NCI-H345 (cell line): ENCODE measurements at regions not wholly inside any gene's neighbourhood (a gene's known extent, or its start where the extent isn't known, plus 50 kb on each side); places are given as distances from the start of the nearest gene placed in this dataset.

ENCODE experiments used
- DNase-seq: peaks from one replicate; lab custom pipeline; 2025; lab: John Stamatoyannopoulos, UW

DNA sequence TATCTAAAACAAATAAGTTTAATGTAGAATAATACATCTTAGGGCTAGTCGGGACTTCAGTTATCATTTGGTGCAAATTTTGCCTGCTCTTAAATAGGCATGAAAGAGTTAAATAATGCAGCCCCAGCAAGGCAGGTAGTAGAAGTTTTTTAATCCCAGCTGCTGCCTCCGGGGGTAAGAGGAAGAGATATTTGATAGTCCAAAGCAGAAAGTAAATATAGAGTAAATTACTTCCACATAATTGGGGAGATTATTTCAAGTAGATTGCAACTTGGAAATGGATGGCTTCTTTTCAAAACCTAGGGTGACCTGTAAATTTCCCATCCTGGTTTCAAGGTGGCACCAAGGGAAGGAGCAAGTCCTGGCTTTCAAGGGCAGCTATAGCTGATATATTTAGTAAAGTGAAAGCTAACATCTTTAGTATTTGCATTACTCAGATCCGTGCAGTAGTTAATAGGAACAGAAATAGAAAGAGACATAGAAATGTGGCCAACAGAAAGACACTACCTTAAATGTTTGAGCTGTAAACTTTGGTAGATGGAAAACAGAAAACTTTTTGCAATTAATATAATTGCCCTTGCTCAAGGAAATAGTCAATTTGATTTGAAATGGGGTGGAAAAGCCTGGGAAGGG is 109.1 kb downstream of the LMO4 start:
- DNase-seq = no peak

DNA sequence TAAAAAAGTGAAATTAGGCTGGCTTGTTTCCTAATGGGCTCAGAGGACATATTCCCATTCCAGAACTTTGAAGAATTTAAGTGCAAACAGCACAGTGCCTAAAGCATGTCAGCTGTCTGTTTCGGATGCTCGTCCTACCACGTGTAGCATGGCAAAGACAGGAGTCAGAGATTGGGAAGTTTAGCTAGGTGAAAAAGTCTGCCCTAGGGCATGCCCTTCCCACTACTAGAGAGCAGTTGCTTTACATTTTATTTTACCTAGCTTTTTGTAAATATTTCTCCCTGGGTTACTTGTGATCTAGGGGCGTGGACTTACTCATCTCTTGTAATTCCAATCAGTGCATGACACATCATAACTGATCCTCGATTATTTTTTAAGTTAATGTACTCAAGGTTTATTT is 111.1 kb downstream of the LMO4 start:
- DNase-seq = no peak

DNA sequence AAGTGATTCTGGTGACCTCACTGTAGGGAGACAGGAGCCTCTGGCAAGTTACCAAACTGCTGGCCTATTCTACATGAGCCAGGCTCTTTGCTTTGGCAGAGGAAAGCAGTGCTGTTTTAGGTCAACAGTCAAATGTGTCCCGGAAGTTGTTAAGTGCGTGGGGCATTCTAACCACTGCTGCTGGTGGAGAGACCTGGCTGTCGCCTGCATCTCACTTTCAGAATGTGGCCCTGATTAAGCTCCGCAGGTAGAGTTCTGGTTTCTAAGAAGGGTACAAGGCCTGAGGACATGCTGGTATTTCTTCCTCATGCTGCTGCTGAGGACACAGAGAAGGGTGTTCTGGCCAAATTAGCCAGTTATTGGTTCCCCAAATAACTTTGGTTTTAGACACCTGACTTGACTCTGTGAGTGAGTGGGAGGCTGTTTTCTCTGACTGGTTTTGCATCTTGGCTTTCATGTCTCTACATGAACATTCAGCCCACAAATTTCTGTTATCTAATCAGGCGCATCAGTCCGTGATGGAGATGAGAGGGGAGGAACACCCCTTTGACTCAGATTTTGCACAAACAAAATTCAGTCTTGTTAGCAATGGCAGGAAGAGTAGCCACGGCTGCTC is 120.8 kb downstream of the LMO4 start:
- peak; percentile 61 for DNase-seq

DNA sequence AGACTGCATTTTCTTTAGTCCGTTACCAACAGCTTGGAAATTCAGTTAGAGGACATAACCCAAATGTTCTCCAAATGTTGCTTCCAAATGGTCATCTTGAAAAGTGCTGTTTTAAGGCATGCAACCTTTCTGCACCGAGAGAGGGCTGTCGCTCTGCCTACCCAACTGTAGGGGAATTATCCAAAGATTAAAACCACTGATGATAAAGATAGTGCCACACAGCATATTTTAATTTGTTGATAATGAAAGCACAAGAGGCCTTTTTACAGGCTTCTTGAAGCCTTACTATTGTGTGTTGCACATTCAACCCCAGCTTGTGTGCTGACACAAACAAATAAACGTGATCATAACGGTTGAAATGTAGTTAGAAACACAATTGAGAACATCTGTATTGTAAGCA is 121.5 kb downstream of the LMO4 start:
- DNase-seq = no peak

DNA sequence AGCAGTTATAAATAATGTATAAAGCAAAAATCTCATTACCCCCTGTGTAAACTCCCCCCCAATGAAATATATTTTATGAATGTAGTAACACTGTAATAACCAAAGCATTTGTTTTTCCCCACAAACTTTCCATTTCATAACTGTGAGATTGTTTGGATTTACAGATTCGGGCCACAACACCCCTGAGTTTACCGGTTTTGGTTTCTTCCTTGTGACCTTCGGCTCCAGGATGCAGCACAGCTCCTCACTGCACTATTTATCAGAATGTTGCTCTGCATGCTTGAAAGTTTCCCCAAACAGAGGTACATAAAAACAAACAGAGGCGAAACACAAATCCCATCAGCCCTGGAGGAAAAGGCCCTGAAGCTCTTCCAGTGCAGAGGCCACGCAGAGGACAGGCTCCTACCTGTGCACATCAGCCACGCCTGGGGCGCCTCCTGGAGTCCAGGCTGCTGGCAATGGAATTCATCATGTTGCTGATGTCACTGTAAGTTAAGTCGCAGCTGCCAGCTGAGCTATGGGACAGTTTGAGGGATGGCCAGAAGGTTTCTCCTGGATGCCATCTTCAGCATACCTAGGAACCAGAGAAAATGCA is 122.0 kb downstream of the LMO4 start:
- no peak for DNase-seq

DNA sequence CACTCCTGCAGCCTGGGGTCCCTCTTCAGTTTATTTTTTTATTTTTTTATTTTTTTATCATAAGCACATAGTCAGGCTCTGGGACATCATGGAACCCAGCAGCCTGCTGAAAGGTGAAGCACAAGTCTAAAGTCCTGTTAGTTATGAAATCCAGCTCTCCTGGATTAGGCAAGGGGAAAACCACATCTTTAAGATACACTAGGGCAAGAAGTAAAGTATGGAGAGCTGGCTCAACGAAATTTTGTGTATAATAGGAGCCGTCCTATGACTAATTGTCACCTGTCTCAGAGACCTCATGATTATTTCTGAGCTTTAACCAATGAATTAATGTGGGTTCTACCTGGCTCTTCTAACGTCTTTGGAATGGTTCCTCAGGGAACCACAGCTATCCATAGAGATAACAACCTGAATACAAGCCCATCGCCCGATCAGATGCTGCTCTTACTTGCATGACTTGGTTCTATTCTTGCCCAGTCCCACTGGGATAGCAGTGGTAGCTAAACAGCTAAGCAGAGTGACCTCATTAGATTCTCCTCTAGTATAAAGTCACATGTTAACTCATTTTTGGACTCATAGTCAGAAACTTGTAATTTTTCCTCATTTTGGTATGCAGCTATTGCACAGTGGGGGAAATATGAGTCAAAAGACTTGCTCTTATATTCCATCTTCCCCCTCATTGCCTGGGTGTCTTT is 122.7 kb downstream of the LMO4 start:
- no peak for DNase-seq

DNA sequence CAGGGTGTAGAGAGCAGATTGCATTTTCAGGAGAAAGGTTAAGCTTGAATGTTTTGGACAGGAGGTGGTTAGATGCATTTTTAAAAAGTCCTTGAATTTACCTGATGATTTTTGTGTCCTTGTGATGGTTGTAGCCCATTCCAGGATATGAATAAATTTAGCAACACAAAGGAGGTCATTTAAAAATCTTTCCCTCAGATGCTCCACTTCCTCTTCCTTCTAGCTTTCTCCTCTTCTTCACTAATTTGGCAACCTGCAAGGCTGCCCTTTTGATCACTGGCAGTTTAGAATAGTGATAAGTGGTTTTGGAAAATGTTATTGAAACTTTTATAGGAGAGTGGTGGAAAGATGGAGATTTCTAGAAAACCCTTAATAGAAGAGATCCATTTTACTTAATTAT is 124.0 kb downstream of the LMO4 start:
- DNase-seq = no peak

DNA sequence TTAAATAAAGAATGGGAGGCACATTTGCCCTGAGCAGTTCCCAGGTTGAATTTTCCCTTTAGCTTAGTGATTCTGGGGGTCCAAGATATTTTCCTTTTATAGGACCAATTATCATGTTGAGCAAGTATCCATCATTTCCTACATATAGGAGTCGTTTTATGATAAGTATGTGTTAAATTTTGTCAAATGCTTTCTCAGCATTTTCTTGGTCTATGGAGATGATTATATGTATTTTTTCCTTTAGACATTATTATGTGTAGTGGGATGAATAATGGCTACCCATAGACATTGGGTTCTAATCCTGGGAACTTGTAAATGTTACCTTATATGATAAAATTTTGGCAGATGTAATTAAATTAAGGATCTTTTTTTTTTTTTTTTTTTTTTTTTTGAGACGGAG is 128.7 kb downstream of the LMO4 start:
- DNase-seq = no peak

DNA sequence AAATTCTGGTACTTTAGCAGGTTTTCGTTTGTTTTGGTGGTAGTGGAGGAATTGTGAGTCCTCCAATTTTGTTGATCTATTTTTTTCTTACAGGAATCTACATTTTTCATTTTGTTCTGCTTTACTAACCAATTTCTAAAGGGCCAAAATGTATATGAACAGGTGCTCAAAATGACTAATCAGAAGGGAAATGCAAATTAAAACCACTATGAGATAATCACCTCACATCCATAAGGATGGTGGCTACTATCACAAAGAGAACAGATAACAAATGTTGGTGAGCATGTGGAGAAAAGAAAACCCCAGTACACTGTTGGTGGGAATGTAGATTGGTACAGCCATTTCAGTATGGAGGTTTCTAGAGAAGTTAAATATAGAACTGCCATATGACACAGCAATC is 134.2 kb downstream of the LMO4 start:
- no peak for DNase-seq

DNA sequence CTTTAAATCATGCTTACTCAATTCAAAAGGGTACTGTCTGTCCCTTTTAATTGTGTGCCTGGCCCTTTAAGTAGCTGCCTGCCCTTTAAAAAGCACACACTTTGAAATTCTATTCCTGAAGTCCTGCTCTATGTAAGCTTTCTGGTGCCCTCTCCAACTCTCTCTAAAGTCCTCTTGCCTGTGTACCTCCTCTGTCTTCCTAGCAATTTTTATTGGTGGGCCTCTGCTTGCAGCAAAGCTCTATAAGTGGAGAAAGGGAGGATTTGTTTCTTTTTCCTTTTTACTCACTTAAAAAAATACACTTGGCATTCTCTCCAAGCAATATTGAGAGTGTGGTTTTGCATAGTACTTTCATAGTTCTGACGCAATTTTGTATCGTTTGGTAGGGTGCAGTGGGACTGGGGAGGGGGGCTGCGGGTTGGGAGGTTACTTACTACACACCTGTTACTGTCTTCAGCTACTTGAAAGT is 135.4 kb downstream of the LMO4 start:
- no peak for DNase-seq

DNA sequence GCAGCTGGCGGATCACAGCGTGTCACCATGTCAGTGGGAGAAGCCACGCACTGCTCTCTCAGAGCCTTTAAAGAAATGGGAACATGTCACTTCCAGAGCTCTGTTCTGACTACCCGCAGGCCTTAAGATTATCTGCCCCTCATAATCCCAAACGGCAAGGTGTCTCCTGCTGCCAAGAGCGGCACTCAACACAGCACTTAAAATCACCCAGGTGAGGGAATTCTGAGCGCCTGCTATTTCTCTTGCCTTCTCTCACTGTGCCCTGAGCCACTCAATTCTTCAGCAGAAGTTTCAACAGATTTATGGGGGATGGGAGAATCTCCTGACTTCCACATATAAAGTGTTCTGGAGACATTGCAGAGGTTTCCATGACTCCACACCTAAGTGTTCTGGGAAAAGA is 137.9 kb downstream of the LMO4 start:
- no peak for DNase-seq

DNA sequence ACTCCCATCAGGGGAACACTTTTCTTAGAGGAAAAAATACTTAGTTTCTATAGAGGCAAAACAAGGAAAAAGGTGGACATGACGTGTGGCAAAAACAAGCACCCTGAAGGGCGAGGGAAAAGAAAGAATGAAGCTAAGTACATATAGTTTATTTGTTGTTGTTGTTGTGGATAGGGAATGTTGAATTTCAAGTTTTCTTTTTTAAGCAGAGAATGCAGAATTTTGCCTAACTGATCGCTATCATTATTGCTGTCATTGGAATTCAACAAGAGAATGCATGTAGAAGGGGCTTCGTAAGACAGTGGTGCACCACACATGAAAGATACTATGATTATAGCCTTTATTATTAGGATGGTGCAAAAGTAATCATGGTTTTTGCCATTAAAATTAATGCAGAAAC is 144.0 kb downstream of the LMO4 start:
- no peak for DNase-seq

DNA sequence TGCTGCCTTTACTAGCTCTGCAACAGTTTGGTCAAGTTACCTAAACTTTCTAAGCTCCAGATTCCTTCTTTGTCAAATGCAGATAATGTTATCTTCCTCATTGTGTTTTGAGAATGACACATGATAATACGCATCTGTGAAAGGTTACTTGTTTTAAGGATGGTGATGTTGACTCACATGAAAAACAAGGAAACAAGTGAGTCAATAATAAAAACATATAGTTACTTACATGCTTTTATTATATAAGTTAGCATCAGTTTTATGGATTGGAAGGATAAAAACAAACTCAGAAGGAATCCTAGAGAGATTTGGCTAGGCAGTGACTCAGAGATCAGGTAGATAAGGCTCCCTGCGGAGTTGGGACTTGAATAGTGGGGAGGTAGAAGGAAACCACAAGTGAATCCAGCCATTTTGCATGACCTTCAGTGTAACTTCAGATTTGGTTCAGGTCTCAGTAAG is 144.6 kb downstream of the LMO4 start:
- DNase-seq = no peak

DNA sequence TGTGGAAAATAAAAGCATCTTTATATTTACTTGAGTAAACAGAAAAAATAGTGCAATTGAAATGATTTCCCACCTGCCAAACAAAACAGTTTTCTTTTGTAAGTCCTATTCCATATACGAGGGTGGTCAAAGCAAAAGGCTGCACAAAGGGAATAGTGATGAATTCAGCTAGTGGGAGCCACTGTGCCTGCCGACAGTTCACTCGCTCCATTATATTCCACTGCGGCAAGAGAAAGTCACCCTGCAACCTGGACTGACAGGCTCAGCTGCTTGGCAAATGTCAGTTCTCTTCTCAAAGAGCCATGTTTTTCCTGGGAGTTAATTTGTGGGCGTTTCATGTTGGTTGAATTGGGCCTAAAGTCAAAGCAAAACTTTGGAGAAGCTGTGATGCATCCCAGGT is 145.4 kb downstream of the LMO4 start:
- no peak for DNase-seq

DNA sequence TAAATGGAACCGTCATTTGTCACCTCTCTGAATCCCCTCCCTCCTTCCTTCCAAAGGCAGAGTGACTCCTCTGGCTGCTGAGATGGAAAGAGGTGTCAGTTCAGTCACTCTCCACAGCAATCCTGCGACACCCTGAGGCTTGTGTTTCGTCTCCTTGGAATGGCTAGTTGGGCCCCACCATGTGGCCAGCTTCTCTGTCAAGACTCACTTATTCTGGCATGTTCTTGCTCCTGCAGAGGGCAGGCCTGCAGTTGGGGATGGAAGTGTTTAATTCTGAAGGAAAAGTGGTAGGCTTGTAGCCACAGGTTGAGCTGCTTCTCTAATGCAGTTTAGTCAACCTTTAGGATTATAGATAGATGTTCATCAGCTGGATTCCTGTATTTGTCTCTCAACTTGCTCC is 149.6 kb downstream of the LMO4 start:
- no peak for DNase-seq

DNA sequence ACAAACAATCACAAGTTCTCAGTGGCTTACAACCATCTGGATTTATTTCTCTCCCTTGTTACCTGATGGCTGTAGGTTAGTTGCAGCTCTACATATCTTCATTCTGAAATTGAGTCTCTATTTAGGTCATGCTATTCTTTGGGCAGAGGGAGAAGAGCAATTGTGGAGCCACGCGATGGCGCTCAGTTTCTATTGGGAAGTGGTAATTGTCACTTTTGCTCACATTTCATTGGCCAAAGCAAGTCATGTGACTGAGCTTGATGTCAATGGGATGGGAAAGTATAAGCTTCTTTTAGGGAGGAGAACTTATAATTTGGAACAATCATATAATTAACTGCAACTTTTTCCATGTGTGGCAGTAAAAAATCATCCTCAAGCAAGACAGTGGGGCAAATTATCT is 166.5 kb downstream of the LMO4 start:
- DNase-seq = no peak

DNA sequence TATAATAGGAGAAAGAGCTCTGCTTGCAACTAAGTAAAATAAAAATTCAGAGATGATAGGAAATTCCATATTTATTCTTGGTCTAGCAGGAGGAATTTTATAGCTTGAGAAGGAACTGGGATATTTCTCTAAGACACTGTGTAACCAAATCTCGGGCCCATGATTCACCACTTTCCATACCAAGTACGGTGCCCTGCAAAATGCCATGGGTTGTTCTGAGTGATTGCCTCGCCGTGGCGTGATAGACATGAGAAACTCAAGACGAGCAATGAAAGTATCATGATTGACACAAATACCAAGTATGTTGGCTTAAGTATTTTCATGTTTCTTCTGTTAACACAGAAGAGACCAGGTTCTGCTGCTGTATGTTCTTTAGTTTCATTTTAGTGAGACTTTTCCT is 167.2 kb downstream of the LMO4 start:
- no peak for DNase-seq

DNA sequence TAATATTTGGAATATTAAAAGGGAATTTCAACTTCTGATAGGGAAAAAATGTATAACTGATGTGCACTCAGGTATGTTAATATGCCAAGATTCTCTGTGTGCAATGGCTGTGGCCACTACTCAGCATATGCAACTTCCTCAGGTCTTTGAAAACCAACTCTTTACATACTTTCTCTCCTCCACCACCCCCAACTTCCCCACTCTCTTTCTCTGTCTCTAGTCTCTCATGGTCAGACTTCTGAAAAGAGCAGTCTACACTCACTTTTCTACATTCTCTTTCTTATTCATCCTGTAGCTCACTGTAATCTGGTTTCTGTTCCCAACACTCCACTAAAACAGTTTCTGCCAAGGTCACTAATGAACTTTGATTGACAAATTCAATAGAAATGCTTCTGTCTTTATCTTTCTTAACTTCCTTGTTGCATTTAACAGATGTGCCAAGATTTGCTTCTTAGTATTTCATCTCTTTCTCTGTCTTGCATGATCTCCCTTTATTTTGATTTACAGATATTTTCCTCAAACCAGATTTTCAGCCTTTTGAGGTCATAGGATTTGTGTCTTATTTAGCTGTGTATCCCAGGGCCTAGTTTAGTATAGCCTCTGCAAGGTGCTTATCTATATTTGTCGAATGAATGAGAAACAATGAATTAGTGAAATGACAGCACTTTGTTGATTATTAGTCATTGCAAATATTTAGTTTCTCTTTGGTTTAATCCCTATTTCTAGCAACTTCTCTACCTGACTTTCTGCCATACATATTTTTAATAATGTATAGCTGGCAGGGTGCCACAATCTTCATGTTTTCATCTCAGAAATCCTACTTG is 168.9 kb downstream of the LMO4 start:
- no peak for DNase-seq

DNA sequence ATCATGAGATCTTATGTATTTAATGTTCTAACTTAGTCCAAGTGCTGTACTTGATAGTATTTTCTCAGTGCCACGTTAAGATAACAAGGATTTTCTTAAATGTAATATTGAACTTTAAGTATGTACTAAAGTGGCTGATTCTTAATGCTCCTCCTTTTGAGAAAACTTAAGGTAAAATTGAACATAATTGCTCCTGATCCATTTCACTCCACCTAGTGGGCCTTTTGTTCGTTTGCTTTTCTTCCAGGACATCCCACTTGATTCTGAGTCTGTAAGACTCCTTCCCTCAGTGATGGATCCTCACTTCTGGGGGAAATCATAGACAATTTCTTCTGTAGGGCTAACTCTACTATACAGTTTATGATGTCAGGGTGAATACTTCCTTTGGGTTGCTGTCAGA is 173.1 kb downstream of the LMO4 start:
- no peak for DNase-seq

DNA sequence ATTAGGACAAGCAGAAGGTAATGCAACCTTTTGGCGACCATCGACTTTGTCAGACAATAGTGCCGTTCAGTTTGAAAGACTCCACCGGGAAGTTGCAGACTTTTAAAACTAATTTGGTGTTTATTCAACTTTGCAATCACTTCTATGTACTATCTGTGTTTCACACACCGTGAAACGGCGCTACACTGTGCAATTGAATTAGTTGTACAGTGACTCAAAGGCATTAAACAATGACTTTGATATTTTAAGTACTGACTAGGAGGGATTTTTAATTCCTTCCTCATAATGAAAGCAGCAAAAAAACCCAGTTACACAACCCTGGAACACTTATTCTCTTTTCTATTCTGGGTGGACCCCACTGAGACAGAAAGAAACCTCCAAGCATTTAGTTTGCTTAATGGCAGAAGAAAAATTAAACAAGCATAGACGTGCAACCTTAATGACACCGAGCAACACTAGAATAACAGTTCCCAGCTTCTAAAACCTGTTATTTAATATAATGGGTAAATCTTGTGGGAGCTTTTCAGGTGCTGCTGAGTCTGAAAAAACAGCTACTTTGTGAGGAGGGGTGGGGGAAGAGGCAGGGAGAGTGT is 176.8 kb downstream of the LMO4 start:
- peak; percentile 19 for DNase-seq

DNA sequence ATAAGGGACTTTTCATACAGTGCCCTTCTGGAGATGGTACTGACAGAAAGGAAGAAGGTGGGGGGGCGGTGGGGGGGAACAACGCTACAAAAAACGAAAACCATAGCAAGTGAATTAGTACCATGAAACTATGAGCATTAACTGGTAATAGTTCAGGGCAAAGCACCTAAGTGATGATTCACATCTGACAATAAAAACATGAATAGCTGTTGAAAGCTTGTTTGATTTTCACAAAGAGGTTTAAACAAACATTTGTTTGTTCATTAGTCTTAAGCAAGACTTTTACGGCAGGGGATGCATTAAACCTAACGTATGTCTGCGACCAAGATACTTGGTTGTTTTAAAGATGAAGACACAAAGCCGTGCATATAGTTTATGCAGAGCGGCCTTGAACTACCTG is 177.5 kb downstream of the LMO4 start:
- DNase-seq = no peak

DNA sequence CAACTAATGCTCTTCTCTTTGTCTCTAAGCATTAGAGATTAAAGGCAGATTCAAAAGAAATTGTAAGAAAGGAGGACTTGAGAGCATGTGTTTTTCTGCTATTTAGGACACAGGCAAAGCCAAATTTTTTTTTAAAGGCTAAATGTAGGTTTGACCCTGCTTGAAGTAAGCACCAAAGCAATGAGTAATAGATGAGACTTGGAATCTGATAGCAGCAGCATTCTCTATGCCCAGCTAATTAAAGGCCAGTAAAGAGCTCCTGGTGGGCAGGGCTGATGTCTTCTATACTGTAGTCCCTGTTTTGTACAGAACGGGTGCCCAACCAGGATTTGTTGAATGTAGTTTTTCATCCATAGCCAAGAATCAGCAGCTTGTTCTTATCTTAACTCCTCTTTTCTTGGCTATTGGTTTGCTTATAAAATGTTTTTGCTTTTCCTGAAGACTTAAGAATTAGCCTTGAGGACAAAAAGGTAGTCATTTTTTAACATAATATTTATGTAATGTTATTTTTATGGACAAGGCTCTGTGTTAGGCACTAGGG is 179.6 kb downstream of the LMO4 start:
- DNase-seq = no peak
